DMS 273 (cell line): ENCODE measurements at regions not wholly inside any gene's neighbourhood (a gene's known extent, or its start where the extent isn't known, plus 50 kb on each side); places are given as distances from the start of the nearest gene placed in this dataset.
"Not testable (repeated sequence)": the region's sequence is repeated elsewhere in the genome, so short reads cannot be mapped to it uniquely, and the experiment has no call there.

Experiments used
- DNase-seq: peaks from one replicate; lab custom pipeline; 2025; ENCODE audit not compliant: unreplicated experiment; lab: John Stamatoyannopoulos, UW

DNA sequence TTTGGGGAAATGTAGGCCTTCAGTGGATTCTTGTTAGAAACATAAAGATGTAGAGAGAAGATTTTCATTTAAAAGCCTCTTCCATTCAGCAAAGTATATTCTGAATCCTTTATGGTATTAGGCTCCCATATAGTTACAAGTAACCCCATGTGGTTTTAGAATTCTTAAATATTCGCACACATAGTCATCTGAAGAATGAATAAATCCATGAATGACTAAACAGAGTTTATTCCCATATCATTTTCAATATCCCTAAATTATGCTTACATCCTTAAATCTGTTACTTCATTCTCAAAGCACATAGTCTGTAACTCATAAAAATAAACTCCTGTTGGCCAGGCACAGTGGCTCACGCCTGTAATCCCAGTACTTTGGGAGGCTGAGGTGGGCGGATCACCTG, 962.1 kb downstream of the KCNJ18 start:
- no peak for DNase-seq

DNA sequence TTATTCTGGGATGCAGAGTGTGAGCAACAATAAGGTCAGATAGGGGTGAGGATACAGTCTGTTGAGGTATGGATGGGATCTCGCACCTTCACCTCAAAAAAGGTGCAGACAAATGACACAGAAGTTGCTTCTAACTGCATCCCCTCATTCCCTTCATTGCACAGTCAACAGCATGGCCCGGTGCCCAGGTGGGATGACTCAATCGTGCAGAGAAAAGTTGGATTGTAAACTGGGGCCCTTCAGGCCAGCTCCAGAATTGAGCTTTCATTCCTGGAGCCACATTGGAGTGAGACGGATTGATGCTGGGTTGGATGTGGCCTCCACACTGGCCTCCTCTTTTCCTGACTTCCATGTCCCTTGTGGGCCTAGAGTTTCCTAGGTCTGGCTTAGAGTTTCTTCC, 977.4 kb downstream of the KCNJ18 start:
- DNase-seq: no peak

DNA sequence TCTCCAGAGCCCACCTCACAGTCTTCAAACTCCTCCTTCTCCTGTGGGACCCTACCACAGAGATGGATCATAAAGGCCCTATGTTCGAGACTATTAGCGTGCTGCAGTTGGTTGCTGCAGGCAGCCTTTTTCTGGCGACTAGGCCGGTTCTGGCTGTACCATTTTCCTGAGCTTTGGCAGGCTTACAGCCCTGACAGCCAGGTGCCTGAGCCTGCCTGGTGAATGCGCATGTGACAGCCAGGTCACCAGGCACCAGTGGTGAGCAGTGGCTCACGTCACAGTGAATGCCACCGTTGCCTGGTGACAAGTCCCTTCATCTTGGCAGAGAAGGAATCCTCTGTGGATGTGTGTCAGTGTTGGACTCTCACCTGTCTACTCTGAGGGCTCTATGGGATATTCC, 978.8 kb downstream of the KCNJ18 start:
- DNase-seq: no peak

DNA sequence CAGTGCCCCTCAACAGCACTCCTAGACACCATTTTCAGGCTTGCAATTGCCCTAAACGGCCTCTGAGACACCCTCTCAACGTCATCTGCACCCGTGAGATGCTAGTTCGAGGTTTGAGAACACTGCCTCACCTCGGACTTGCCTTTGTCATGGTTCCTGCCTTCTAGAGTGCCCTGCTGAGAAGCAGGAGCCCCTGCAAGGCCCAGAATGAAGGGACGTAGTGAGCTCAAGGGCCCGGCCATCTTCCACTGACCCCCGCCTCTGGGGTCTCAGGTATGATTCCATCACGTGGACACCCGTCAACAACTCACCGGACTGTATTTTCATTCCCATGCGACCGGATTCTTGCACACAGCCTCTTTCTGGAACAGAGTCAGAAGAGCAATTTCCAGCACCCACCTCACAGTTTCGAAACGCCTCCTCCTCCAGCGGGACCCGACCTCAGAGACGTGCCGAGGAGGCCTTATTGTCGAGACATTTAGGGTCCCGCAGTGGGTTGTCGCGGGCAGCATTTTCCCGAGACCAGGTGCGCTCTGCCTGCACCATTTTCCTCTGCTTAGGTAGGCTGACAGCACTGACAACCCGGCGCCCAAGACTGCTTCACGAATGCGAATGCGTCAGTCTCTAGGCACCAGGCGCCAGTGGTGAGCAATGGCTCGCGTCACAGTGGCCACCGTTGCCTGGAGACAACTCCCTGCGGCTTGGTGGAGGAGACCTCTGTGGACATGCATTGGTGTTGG, 999.9 kb downstream of the KCNJ18 start:
- no peak for DNase-seq

DNA sequence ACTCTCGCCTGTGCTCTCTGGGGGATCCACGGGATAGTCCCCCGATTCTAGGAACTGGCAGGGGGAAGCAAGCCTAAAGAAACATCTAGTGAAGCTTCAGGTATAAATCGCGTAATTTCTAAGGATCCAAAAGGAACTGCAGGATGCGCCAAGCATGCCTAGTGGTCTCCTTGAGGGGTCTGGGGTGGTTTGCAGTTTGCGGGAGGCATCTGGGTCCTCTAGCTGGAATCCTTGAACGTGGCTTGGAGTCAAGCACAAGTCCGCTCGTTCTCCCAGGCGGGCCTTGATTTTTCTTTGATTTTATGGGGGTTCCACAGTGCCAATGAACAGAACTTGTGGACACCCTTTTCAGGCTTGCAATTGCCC, 1000.5 kb downstream of the KCNJ18 start:
- DNase-seq: no peak

DNA sequence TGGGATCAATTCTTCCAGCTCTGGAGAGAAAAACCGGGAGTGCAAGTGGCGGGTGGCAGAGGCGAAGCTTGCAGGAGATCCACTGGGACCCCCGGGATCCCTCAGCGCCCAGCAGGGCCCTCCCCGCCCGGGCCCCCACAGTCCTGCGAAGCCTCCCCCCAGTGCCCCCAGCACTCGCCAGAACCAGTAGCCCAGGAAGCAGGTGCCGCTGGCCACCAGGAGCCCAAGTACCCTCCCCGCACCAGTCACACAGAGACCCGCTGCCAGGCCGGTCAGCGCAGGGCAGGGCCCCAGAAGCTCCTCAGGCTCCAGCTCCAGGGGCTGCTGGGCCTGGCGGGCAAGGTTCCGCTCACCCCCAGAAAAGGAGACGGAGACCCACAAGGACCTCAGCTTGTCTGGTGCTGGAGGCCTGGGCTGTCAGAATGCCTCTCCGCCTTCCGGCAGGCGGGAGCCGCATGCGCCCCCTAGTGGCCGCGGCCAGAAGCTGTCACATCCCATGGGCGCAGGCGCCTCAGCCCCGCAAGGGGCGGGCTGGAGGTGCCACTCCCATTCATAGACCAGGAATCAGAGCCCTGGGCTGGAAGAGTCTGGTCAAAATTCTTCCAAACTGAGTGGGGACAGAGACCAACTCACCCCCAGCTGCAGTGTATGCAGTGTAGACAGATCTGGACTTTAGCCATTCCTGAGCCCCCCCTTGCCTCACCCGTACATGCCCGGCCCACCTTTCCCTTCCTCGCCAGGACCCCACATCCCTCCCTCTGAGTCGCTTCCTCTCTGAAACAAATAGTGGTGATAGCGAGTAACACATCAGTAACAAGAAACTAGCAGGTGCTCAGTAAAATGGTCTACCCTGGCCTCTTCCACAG, 1002.3 kb downstream of the KCNJ18 start:
- DNase-seq: peak; percentile 48

DNA sequence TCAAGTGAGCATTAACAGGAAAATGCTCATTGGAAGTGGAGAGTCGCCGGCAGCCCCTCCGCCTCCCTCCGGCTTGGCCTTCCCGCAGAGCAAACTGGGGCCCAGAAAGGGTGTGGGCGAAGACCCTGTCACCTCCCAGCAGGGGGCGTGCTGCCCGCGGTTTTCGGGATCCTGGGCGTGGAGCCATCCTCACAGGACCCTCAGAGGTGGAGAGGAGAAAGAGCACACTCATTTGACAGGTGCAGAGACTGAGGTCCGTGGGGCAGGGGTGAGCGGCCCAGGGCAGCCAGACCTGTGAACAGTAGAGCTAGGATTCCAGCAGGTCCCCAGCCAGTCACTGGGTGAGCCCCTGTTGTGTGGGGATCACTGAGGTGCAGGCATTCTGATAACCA, 1002.9 kb downstream of the KCNJ18 start:
- peak; percentile 7 for DNase-seq

DNA sequence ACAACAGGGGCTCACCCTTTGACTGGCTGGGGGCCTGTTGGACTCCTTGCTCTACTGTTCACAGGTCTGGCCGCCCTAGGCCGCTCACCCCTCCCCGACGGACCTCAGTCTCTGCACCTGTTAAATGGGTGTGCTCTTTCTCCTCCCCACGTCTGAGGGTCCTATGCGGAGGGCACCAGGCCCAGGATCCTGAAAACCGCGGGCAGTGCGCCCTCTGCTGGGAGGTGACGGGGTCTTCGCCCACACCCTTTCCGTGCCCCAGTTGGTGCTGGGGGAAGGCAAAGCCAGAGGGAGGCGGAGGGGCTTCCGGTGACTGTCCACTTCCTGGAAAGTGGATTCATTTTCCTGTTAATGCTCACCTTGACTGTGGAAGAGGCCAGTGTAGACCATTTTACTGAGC, 1010.9 kb downstream of the KCNJ18 start:
- peak; percentile 13 for DNase-seq

DNA sequence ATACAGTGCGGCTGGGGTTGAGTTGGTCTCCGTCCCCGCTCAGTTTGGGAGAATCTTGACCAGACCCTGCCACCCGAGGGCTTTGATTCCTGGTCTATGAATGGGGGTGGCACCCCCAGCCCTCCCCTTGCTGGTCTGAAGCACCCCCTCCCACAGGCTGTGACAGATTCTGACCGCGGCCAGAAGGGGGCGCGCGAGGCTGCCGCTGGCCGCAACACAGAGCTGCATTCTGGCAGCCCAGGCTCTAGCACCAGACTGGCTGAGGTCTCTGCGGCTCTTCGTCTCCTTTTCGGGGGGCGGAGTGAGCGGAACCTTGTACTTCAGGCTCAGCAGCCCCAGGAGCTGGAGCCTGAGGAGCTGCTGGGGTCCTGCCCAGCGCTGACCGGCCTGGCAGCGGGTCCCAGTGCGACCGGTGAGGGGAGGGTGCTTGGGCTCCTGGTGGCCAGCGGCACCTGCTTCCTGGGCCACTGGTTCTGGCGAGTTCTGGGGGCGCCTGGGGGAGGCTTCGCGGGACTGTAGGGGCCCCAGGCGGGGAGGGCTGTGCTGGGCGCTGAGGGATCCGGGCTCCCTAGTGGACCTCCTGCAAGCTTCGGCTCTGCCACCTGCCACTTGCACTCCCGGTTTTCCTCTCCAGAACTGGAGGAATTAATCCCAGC, 1011.6 kb downstream of the KCNJ18 start:
- DNase-seq: peak; percentile 41

- no peak for DNase-seq
These were observed 1012.4 kb downstream of the KCNJ18 start for GRCh38 chr17:22704674-22705073.

GRCh38 chr17:22707626-22708025, 1015.3 kb downstream of the KCNJ18 start:
- no peak for DNase-seq

DNA sequence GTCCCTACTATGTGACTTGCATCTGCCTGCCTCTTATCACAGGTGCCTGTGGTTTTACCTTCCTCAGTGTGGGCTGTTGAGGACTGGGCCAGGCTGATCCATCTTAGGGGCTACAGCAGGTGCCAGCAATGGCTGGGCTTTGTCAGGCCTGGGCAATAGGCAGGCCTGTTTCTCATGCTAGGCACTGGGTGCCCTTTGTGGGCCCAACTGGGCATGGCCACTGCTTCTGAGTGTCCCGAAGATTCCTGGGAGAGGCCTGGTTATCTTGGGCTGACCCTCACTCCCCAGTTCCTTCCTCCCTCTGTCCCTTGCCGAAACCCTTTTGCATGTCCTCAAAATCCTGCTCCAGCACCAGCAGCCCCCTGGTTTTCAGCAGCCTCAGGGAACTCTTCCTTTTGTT, 1024.9 kb downstream of the KCNJ18 start:
- DNase-seq: no peak

DNA sequence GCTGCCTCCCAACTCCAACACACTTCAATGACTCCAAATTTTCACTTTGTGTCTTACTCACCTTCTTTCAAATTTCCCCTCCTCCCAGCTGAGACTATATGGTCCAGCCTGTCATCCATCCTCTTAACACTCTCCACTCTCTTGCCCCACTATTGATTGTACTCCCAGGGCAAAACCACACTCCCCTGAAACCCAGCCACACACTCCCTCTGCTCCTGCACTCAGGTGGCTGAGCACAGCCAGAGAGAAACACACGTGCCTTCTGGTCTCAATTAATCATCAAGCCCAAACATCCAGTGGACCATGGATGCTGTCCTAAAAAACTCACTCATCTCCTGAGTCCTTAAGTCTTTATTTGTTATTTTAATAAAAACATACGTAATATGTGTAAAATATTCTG, 1026.4 kb downstream of the KCNJ18 start:
- DNase-seq: no peak

- DNase-seq: not testable (repeated sequence)
These were observed 1048.7 kb downstream of the KCNJ18 start for GRCh38 chr17:22741066-22741465.
